ENCODE measurements at regions not wholly inside any gene's neighbourhood (a gene's known extent, or its start where the extent isn't known, plus 50 kb on each side); places are given as distances from the start of the nearest gene placed in this dataset.

DNA sequence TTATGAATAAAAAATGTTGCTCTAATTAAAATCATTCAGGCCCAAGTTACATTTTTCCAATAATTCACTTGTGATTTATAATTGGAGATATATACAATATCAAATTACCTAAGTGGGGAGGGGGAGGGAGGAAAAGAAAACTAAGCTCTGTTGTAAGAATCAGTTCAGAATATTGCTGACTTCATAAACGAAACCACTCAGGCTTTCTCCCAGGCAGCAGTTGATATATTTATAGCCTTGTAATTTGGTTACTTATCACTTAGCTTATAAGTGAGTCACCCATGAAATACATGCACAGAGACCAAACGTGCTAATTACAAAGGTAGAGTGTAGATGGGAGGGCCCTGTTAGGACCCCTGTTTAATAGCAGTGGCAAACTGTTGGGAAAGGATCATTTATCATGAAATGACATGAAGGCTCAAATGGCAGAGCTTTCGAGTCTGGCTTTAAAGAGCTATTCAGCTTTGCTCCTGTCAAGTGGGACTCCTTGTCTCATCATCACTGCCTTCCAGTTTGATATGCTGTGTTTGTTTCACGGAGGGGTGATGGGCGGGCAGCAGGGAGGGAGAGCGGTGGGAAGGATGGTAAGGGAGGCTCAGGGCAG lies 105.6 kb upstream of the PGRMC2 start:
- Histone ChIP-seq H3K36me3 (ENCODE audit: control insufficient read depth, insufficient read depth, low read length) (no peaks in the 10 kb centered on the region), H3K4me1 (ENCODE audit: control insufficient read depth, insufficient read depth, low read length) (peaks cover 2% of the 10 kb centered on the region), H3K27ac (ENCODE audit: low read length) (peak overlapping the region; percentile 23; the same call in 1 of the 2 replicates), H3K4me3 (ENCODE audit: low read depth in 2 of 2, low read length in 2 of 2) (no peak overlapping the region), H3K9me3 (ENCODE audit: control insufficient read depth, insufficient read depth, low read depth, low read length) (no peaks in the 10 kb centered on the region), H3K27me3 (ENCODE audit: control insufficient read depth, insufficient read depth, low read length) (no peaks in the 10 kb centered on the region)
- TF ChIP-seq, protein P1, sequence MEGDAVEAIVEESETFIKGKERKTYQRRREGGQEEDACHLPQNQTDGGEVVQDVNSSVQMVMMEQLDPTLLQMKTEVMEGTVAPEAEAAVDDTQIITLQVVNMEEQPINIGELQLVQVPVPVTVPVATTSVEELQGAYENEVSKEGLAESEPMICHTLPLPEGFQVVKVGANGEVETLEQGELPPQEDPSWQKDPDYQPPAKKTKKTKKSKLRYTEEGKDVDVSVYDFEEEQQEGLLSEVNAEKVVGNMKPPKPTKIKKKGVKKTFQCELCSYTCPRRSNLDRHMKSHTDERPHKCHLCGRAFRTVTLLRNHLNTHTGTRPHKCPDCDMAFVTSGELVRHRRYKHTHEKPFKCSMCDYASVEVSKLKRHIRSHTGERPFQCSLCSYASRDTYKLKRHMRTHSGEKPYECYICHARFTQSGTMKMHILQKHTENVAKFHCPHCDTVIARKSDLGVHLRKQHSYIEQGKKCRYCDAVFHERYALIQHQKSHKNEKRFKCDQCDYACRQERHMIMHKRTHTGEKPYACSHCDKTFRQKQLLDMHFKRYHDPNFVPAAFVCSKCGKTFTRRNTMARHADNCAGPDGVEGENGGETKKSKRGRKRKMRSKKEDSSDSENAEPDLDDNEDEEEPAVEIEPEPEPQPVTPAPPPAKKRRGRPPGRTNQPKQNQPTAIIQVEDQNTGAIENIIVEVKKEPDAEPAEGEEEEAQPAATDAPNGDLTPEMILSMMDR (IDR thresholded peaks at IDR 0.05) = no peak
- TF ChIP-seq, protein P2, sequence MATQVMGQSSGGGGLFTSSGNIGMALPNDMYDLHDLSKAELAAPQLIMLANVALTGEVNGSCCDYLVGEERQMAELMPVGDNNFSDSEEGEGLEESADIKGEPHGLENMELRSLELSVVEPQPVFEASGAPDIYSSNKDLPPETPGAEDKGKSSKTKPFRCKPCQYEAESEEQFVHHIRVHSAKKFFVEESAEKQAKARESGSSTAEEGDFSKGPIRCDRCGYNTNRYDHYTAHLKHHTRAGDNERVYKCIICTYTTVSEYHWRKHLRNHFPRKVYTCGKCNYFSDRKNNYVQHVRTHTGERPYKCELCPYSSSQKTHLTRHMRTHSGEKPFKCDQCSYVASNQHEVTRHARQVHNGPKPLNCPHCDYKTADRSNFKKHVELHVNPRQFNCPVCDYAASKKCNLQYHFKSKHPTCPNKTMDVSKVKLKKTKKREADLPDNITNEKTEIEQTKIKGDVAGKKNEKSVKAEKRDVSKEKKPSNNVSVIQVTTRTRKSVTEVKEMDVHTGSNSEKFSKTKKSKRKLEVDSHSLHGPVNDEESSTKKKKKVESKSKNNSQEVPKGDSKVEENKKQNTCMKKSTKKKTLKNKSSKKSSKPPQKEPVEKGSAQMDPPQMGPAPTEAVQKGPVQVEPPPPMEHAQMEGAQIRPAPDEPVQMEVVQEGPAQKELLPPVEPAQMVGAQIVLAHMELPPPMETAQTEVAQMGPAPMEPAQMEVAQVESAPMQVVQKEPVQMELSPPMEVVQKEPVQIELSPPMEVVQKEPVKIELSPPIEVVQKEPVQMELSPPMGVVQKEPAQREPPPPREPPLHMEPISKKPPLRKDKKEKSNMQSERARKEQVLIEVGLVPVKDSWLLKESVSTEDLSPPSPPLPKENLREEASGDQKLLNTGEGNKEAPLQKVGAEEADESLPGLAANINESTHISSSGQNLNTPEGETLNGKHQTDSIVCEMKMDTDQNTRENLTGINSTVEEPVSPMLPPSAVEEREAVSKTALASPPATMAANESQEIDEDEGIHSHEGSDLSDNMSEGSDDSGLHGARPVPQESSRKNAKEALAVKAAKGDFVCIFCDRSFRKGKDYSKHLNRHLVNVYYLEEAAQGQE (IDR thresholded peaks at IDR 0.05; ENCODE audit: insufficient read depth in 1 of 2, low read depth in 2 of 2, low read length in 1 of 2) = no peak
- TF ChIP-seq POLR2AphosphoS5 (IDR thresholded peaks at IDR 0.05; ENCODE audit: low read depth, low read length) (no peak), SIN3A (IDR thresholded peaks at IDR 0.05; ENCODE audit: borderline replicate concordance, insufficient read depth, low read depth, low read length) (no peak), TCF7L2 (IDR thresholded peaks at IDR 0.05; ENCODE audit: low read depth, low read length) (no peak)
- ChIA-PET POLR2A (no interaction called here), CTCF (interaction anchor here (0.6 kb wide), 1 partner anchor 465 kb away, joined by 10 read pairs; no protein-coding TSS in a partner anchor)
- no TSS peak for BruUV-seq (replicated peaks)
- ATAC-seq (no peak), DNase-seq (ENCODE audit: low read depth, low spot score) (no peak)
- intact Hi-C loops (cut with micrococcal nuclease; ENCODE audit: unreplicated experiment) (no loop called here), in situ Hi-C loops (cut with HindIII; ENCODE audit: low pct_unique_long_range_greater_than_20kb, low sequenced_read_pairs) (no loop called here)

DNA sequence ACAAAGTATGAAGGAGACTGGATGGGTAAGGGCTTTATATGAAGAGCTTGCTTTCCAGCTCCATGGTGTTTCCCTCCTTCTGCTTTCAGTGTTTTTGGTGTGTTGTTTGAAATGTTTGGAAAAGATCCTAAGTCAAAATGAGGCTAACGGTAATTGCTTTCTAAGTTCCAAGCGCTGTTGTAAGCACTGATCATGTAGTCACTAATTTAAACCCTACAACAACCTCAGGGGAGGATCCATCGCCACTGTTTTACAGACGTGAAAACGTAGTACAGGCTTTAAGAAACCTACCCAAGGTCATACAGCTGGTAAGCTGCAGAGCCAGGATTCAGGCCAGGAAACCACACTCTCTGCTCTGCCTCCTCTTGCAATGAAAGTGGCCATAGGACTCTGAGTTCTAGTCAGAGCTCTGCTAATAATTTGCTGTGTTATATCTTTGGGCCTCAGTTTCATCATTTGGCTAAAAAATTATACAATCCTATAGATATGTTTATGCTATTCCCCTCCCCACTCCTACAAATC lies 102.9 kb upstream of the PGRMC2 start:
- H3K4me3 ChIP-seq (ENCODE audit: low read depth in 2 of 2, low read length in 2 of 2) = no peak overlapping the region
- no TSS peak for BruUV-seq (replicated peaks)
- no peak for TF ChIP-seq POLR2AphosphoS5 (IDR thresholded peaks at IDR 0.05; ENCODE audit: low read depth, low read length)
- no peak overlapping the region for H3K27ac ChIP-seq (ENCODE audit: low read length)
- no peaks in the 10 kb centered on the region for H3K36me3 ChIP-seq (ENCODE audit: control insufficient read depth, insufficient read depth, low read length)
- no peaks in the 10 kb centered on the region for H3K9me3 ChIP-seq (ENCODE audit: control insufficient read depth, insufficient read depth, low read depth, low read length)
- intact Hi-C loops (cut with micrococcal nuclease; ENCODE audit: unreplicated experiment) = no loop called here
- POLR2A ChIA-PET = no interaction called here
- in situ Hi-C loops (cut with HindIII; ENCODE audit: low pct_unique_long_range_greater_than_20kb, low sequenced_read_pairs) = no loop called here
- CTCF ChIA-PET = no interaction called here
- DNase-seq (ENCODE audit: low read depth, low spot score) (no peak), ATAC-seq (no peak)
- H3K27me3 ChIP-seq (ENCODE audit: control insufficient read depth, insufficient read depth, low read length) = no peaks in the 10 kb centered on the region
- peaks cover 24% of the 10 kb centered on the region for H3K4me1 ChIP-seq (ENCODE audit: control insufficient read depth, insufficient read depth, low read length)

DNA sequence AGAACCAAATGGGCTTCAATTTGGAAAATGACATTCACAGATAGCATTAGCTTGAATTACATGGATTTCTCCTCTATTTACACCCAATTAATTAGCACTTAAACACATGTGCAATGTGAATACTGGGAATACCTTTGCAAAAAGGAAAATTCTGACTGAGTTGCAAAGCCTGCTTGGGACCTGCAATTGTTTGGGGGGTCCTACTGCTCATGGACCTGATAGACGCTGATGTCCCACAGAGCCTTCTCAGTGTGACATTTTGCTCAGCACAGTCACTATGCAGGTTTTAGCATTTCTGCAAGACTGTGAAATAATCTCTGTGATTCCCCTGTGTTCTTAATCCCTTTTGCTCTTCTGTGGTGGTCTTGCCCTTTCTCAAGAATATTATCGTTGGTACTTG lies 101.2 kb upstream of the PGRMC2 start:
- in situ Hi-C loops (cut with HindIII; ENCODE audit: low pct_unique_long_range_greater_than_20kb, low sequenced_read_pairs) = no loop called here
- Histone ChIP-seq H3K4me3 (ENCODE audit: low read depth in 2 of 2, low read length in 2 of 2) (no peak overlapping the region), H3K27ac (ENCODE audit: low read length) (peak overlapping the region; percentile 70; the same call in 1 of the 2 replicates), H3K4me1 (ENCODE audit: control insufficient read depth, insufficient read depth, low read length) (peaks cover 24% of the 10 kb centered on the region), H3K36me3 (ENCODE audit: control insufficient read depth, insufficient read depth, low read length) (no peaks in the 10 kb centered on the region), H3K9me3 (ENCODE audit: control insufficient read depth, insufficient read depth, low read depth, low read length) (no peaks in the 10 kb centered on the region), H3K27me3 (ENCODE audit: control insufficient read depth, insufficient read depth, low read length) (no peaks in the 10 kb centered on the region)
- ChIA-PET POLR2A (no interaction called here), CTCF (no interaction called here)
- TF ChIP-seq SIN3A (IDR thresholded peaks at IDR 0.05; ENCODE audit: borderline replicate concordance, insufficient read depth, low read depth, low read length) (no peak), POLR2AphosphoS5 (IDR thresholded peaks at IDR 0.05; ENCODE audit: low read depth, low read length) (no peak), TCF7L2 (IDR thresholded peaks at IDR 0.05; ENCODE audit: low read depth, low read length) (no peak)
- TF ChIP-seq, protein P2 (IDR thresholded peaks at IDR 0.05; ENCODE audit: insufficient read depth in 1 of 2, low read depth in 2 of 2, low read length in 1 of 2) = no peak
- TF ChIP-seq, protein P1 (IDR thresholded peaks at IDR 0.05) = no peak
- BruUV-seq (replicated peaks) = no TSS peak
- ATAC-seq (no peak), DNase-seq (ENCODE audit: low read depth, low spot score) (no peak)
- intact Hi-C loops (cut with micrococcal nuclease; ENCODE audit: unreplicated experiment) = no loop called here
